DOHH2 (cell line): ENCODE measurements at regions not wholly inside any gene's neighbourhood (a gene's known extent, or its start where the extent isn't known, plus 50 kb on each side); places are given as distances from the start of the nearest gene placed in this dataset.
"Not testable (repeated sequence)": the region's sequence is repeated elsewhere in the genome, so short reads cannot be mapped to it uniquely, and the experiment has no call there.

Source experiments
- EZH2phosphoT487 ChIP-seq: fragments of 200-600 bp; sonication (generic); IDR thresholded peaks from 2 replicates; pipeline ENCODE4 v1.6.1; 2017; ENCODE audit warnings: borderline replicate concordance, mild to moderate bottlenecking, antibody characterized with exemption, low read length, moderate library complexity, mixed read lengths
- TF ChIP-seq, protein P1 (sequence below): fragments of 200-600 bp; sonication (generic); IDR thresholded peaks from one replicate; pipeline ENCODE4 v1.5.1; 2014; ENCODE audit warnings: antibody characterized with exemption, mild to moderate bottlenecking, low read depth, low read length; ENCODE audit not compliant: poor library complexity, severe bottlenecking

DNA sequence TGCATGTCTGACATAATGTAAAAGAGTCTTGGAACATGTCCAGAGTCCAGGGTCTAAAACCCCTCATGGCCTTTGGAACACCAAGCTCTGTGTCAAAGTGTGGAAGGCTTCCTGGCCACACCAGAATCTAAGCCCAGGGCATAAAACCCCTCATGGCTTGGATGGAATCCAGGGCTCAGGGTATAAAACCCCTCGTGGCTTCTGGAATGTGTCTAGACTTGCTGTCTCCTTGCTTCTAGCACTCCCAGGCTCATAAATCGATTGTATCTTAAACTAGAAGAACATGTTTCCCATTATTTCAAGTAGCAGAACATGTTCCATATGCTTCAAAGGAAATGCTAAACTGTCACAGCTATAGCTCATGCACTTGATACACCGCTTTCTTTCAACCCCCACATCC, 504.1 kb upstream of the SYNCRIP start:
- TF ChIP-seq, protein P1, sequence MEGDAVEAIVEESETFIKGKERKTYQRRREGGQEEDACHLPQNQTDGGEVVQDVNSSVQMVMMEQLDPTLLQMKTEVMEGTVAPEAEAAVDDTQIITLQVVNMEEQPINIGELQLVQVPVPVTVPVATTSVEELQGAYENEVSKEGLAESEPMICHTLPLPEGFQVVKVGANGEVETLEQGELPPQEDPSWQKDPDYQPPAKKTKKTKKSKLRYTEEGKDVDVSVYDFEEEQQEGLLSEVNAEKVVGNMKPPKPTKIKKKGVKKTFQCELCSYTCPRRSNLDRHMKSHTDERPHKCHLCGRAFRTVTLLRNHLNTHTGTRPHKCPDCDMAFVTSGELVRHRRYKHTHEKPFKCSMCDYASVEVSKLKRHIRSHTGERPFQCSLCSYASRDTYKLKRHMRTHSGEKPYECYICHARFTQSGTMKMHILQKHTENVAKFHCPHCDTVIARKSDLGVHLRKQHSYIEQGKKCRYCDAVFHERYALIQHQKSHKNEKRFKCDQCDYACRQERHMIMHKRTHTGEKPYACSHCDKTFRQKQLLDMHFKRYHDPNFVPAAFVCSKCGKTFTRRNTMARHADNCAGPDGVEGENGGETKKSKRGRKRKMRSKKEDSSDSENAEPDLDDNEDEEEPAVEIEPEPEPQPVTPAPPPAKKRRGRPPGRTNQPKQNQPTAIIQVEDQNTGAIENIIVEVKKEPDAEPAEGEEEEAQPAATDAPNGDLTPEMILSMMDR, result not testable (repeated sequence)
- not testable (repeated sequence) for TF ChIP-seq EZH2phosphoT487
